HG02588 (cell line): ENCODE measurements at regions not wholly inside any gene's neighbourhood (a gene's known extent, or its start where the extent isn't known, plus 50 kb on each side); places are given as distances from the start of the nearest gene placed in this dataset.
"Not testable (repeated sequence)": the region's sequence is repeated elsewhere in the genome, so short reads cannot be mapped to it uniquely, and the experiment has no call there.

Experiments used
- ATAC-seq: cut with Tn5 transposase; IDR thresholded peaks from one replicate; pipeline ENCODE4 v1.9.1; 2021; ENCODE audit warnings: mild to moderate bottlenecking, moderate library complexity; ENCODE audit not compliant: unreplicated experiment

GRCh38 chr2:87565116-87565515 is 182.8 kb upstream of the PLGLB2 start:
- not testable (repeated sequence) for ATAC-seq

- not testable (repeated sequence) for ATAC-seq
Observed at GRCh38 chr2:87566531-87566930, 181.4 kb upstream of the PLGLB2 start.

- ATAC-seq = not testable (repeated sequence)
Observed at GRCh38 chr2:87567093-87567492, 180.8 kb upstream of the PLGLB2 start.

GRCh38 chr2:87567912-87568311 is 180.0 kb upstream of the PLGLB2 start:
- not testable (repeated sequence) for ATAC-seq

GRCh38 chr2:87568554-87569278 is 179.2 kb upstream of the PLGLB2 start:
- not testable (repeated sequence) for ATAC-seq

- ATAC-seq = not testable (repeated sequence)
Observed at GRCh38 chr2:87569689-87570397, 178.0 kb upstream of the PLGLB2 start.

- ATAC-seq = not testable (repeated sequence)
Observed at GRCh38 chr2:87571889-87572465, 175.9 kb upstream of the PLGLB2 start.

GRCh38 chr2:87572906-87573305 is 175.0 kb upstream of the PLGLB2 start:
- not testable (repeated sequence) for ATAC-seq

- ATAC-seq = not testable (repeated sequence)
Observed at GRCh38 chr2:87573386-87574192, 174.3 kb upstream of the PLGLB2 start.

- ATAC-seq = not testable (repeated sequence)
Observed at GRCh38 chr2:87574193-87575119, 173.4 kb upstream of the PLGLB2 start.

GRCh38 chr2:87575138-87575537 is 172.7 kb upstream of the PLGLB2 start:
- ATAC-seq = not testable (repeated sequence)

GRCh38 chr2:87577358-87577757 is 170.5 kb upstream of the PLGLB2 start:
- not testable (repeated sequence) for ATAC-seq

GRCh38 chr2:87582152-87582551 is 165.7 kb upstream of the PLGLB2 start:
- not testable (repeated sequence) for ATAC-seq

GRCh38 chr2:87582579-87582978 is 165.3 kb upstream of the PLGLB2 start:
- not testable (repeated sequence) for ATAC-seq

- ATAC-seq = not testable (repeated sequence)
Observed at GRCh38 chr2:87583370-87583769, 164.5 kb upstream of the PLGLB2 start.

- not testable (repeated sequence) for ATAC-seq
Observed at GRCh38 chr2:87583803-87584202, 164.1 kb upstream of the PLGLB2 start.

- ATAC-seq = not testable (repeated sequence)
Observed at GRCh38 chr2:87584268-87584906, 163.5 kb upstream of the PLGLB2 start.

GRCh38 chr2:87587934-87588333 is 160.0 kb upstream of the PLGLB2 start:
- ATAC-seq = not testable (repeated sequence)

GRCh38 chr2:87592974-87593373 is 154.9 kb upstream of the PLGLB2 start:
- not testable (repeated sequence) for ATAC-seq
